Thymus (tissue), 11 donors: ENCODE measurements at regions not wholly inside any gene's neighbourhood (a gene's known extent, or its start where the extent isn't known, plus 50 kb on each side); places are given as distances from the start of the nearest gene placed in this dataset.
"Not testable (repeated sequence)": the region's sequence is repeated elsewhere in the genome, so short reads cannot be mapped to it uniquely, and the experiment has no call there.

Experiments
- DNase-seq, 9 donors: peaks; one replicate each; pipeline ENCODE4 v3.0.0-alpha.2; 2013; ENCODE audit warnings: low spot score in 9 of 9, low read depth in 6 of 9, missing footprints in 1 of 9
- H3K27ac ChIP-seq, 2 donors: one replicate each; pipeline ENCODE4 v1.5.1; 2013; ENCODE audit warnings: control low read depth in 1 of 2, low read depth in 1 of 2, low read length in 1 of 2, mild to moderate bottlenecking in 1 of 2, moderate library complexity in 1 of 2
- H3K27me3 ChIP-seq, 2 donors: one replicate each; pipeline ENCODE4 v1.5.1; 2013; ENCODE audit warnings: low read length in 1 of 2; ENCODE audit not compliant: control insufficient read depth in 2 of 2, insufficient read depth in 1 of 2
- H3K36me3 ChIP-seq, 2 donors: one replicate each; pipeline ENCODE4 v1.5.1; 2013; ENCODE audit warnings: low read length in 1 of 2, mild to moderate bottlenecking in 1 of 2, moderate library complexity in 1 of 2; ENCODE audit not compliant: control insufficient read depth in 2 of 2, insufficient read depth in 2 of 2
- H3K4me1 ChIP-seq, 2 donors: one replicate each; pipeline ENCODE4 v1.5.1; 2013; ENCODE audit warnings: low read length in 2 of 2; ENCODE audit not compliant: control insufficient read depth in 2 of 2, insufficient read depth in 2 of 2
- H3K4me3 ChIP-seq, 2 donors: one replicate each; pipeline ENCODE4 v1.5.1; 2013; ENCODE audit warnings: low read length in 2 of 2, control low read depth in 1 of 2, mild to moderate bottlenecking in 1 of 2
- H3K9me3 ChIP-seq, 2 donors: one replicate each; pipeline ENCODE4 v1.5.1; 2013; ENCODE audit warnings: low read length in 1 of 2, mild to moderate bottlenecking in 1 of 2; ENCODE audit not compliant: control insufficient read depth in 2 of 2, insufficient read depth in 1 of 2
- WGBS: extraction: QIAGEN DNeasy Blood & Tissue Kit; methylation state at CpG from one replicate; pipeline ENCODE4 v1.1.7; 2013; 5-methylcytosine and 5-hydroxymethylcytosine counted together
- donor health status: healthy.

GRCh38 chr16:16923479-16923878 lies 544.5 kb downstream of the NPIPA7 start:
- no peak for DNase-seq
- no peak overlapping the region for H3K4me3 ChIP-seq
- no peaks in the 10 kb centered on the region for H3K4me1 ChIP-seq
- no peaks in the 10 kb centered on the region for H3K27me3 ChIP-seq
- no peaks in the 10 kb centered on the region for H3K36me3 ChIP-seq
- H3K9me3 ChIP-seq, result no peaks in the 10 kb centered on the region
- H3K27ac ChIP-seq, result no peak overlapping the region

DNA sequence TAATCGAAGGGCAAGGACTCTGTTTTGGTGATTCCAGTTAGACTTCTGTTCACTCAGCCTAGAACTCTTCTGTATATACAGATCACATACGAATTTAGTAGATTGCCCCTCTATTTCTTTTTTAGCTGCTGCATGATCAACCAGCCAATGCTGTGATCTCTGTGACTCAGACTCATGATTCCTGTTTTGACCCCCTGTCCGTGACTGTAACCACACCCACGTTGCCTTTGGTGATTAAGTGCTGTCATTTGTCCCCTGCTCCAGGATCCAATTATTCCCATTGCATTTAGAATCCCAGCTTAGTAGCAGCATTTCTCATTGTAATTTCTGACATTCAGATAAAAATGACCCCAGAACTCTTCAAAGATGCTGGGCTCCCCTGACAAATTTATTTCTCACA lies 545.7 kb downstream of the NPIPA7 start:
- no peak for DNase-seq
- Histone ChIP-seq H3K27ac (no peak overlapping the region), H3K27me3 (no peaks in the 10 kb centered on the region), H3K9me3 (no peaks in the 10 kb centered on the region), H3K36me3 (no peaks in the 10 kb centered on the region), H3K4me3 (no peak overlapping the region), H3K4me1 (no peaks in the 10 kb centered on the region)
- 86% methylated on average over 4 of the region's 4 CpGs for WGBS

- no peaks in the 10 kb centered on the region for H3K36me3 ChIP-seq
- H3K9me3 ChIP-seq, result no peaks in the 10 kb centered on the region
- WGBS, result 98% methylated on average over 2 of the region's 2 CpGs
- DNase-seq, result no peak
- H3K4me1 ChIP-seq, result no peaks in the 10 kb centered on the region
- no peak overlapping the region for H3K27ac ChIP-seq
- no peaks in the 10 kb centered on the region for H3K27me3 ChIP-seq
- H3K4me3 ChIP-seq, result no peak overlapping the region
Measured at GRCh38 chr16:16925432-16925831, 545.3 kb downstream of the XYLT1 start.

DNA sequence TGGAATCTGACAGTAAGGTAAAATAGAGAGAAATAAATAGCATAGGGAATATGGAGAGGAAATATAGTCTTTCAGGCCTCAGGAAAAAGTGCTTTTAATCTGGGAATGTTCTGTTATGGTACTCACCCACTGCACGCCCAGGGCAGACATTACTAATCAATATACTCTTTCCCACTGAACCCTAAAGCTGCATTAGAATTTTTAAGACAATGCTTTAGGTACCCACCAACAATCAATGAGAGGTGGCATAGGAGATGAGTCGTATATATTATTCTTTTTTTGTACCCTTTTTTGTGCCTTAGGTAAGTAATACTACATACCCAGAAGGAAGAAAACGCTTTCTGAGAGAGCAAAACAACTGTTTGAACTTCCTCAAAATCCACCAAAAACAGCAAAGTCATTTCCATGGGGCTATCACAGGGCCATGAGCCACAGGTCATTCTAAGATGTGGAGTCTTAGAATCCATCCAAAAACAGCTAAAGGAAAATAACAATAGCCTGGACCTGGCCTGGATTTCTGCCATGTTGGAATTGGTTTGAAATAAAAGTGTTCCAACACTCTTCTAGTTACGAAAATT lies 542.1 kb downstream of the XYLT1 start:
- no peak overlapping the region for H3K4me3 ChIP-seq
- no peaks in the 10 kb centered on the region for H3K4me1 ChIP-seq
- no peaks in the 10 kb centered on the region for H3K36me3 ChIP-seq
- 61% methylated on average over 4 of the region's 4 CpGs for WGBS
- DNase-seq, result no peak
- H3K27ac ChIP-seq, result no peak overlapping the region
- no peaks in the 10 kb centered on the region for H3K27me3 ChIP-seq
- H3K9me3 ChIP-seq, result no peaks in the 10 kb centered on the region

DNA sequence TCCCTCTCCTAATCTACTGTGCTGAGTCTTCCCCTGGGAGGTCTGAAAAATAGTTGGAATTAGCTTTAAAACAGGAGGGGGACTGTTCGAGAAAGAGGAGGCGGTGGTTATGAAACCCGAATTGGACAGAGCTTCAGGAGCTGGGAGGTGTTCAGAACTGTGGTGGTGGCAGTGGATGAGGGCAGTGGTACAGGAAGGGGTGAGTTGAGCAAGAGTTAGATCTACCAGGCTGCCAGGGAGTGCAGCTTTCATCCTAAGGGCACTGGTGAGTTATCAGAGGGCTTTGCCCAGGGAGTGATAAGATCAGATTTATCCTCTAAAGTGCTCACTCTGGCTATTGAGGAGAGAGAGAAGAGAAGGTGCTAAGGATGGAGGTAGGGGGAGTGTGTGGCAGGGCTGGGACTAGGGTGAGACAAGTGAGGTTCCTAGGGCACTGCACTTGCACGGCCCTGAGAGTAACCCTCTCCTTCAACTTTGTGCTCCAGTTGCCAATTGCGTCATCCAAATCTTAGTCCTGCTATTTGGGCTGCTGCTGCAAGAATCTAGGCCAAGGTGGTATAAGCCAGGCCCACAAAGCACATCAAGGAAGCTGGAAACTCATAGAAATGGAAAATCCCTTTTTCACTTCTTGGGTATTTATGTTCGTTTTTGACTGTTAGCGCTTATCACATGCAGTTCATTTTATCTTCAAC lies 540.3 kb downstream of the XYLT1 start:
- WGBS, result 83% methylated on average over 7 of the region's 7 CpGs
- DNase-seq, result no peak

DNA sequence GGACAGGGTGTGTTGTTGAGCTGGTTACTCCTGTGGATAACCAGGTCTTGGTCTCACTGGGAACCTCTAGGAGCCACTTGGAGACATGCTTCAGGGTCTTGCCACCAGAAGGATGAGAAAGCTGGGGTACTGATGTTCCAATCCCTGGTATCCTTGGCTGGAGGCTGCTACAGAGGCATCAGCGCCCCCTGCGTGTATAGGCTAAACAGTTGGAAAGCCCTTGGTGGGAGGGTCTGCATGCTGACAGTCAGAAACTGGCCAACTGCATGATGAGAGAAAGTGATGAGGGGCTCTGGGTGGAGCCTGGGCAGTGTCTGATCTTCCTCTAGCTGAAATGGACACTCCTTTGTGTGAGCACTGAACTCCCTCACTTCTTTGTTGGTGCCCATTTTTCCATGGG lies 536.9 kb downstream of the XYLT1 start:
- Histone ChIP-seq H3K9me3 (no peaks in the 10 kb centered on the region), H3K36me3 (no peaks in the 10 kb centered on the region), H3K4me1 (no peaks in the 10 kb centered on the region), H3K4me3 (no peak overlapping the region), H3K27me3 (no peaks in the 10 kb centered on the region), H3K27ac (no peak overlapping the region)
- 94% methylated on average over 2 of the region's 2 CpGs for WGBS
- no peak for DNase-seq

More for the DNA sequence above, 540.3 kb downstream of the XYLT1 start:
- Histone ChIP-seq H3K9me3 (no peaks in the 10 kb centered on the region), H3K27me3 (no peaks in the 10 kb centered on the region), H3K4me1 (no peaks in the 10 kb centered on the region), H3K27ac (no peak overlapping the region), H3K36me3 (no peaks in the 10 kb centered on the region), H3K4me3 (no peak overlapping the region)

- Histone ChIP-seq H3K27me3 (no peaks in the 10 kb centered on the region), H3K9me3 (no peaks in the 10 kb centered on the region), H3K27ac (no peak overlapping the region), H3K4me3 (no peak overlapping the region), H3K36me3 (no peaks in the 10 kb centered on the region), H3K4me1 (no peaks in the 10 kb centered on the region)
- 96% methylated on average over 7 of the region's 7 CpGs for WGBS
- DNase-seq, result no peak
Measured at GRCh38 chr16:16934660-16935059, 536.1 kb downstream of the XYLT1 start.

GRCh38 chr16:16935909-16936308 lies 534.9 kb downstream of the XYLT1 start:
- H3K27me3 ChIP-seq, H3K27ac ChIP-seq, H3K36me3 ChIP-seq, H3K9me3 ChIP-seq, H3K4me1 ChIP-seq, DNase-seq, H3K4me3 ChIP-seq: not testable (repeated sequence)
- 95% methylated on average over 4 of the region's 4 CpGs for WGBS

DNA sequence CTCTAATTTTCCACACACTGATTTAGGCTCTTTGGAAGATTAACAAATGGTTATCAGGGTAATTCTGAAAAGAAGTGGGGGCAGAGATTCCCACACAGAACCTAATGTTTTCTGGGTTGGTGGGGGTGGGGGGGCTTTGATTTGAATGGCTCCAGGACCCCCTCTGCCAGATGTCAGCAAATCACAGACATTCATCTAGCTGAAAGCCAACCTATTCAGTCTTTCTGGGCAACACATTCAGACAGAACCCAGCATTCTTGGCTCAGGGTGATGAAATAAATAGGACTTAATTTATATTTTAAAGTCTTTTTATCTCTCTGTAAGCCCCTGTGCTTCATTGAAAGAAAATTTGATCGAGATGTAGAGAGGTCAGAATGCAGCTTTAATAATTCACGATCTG lies 533.2 kb downstream of the XYLT1 start:
- DNase-seq, result no peak
- Histone ChIP-seq H3K9me3 (no peaks in the 10 kb centered on the region), H3K4me3 (no peak overlapping the region), H3K4me1 (no peaks in the 10 kb centered on the region), H3K27me3 (no peaks in the 10 kb centered on the region), H3K27ac (no peak overlapping the region), H3K36me3 (no peaks in the 10 kb centered on the region)
- WGBS, result 94% methylated on average over 2 of the region's 2 CpGs
